ENCODE measurements at regions not wholly inside any gene's neighbourhood (a gene's known extent, or its start where the extent isn't known, plus 50 kb on each side); places are given as distances from the start of the nearest gene placed in this dataset.

GRCh38 chr4:35237924-35238323 is 1006.4 kb downstream of the ARAP2 start:
- DNase-seq: no peak

GRCh38 chr4:35238793-35239192 is 1005.5 kb downstream of the ARAP2 start:
- no peak for DNase-seq

- no peak for DNase-seq
These were observed 997.8 kb downstream of the ARAP2 start for GRCh38 chr4:35246493-35246892.

GRCh38 chr4:35247047-35247446 is 997.3 kb downstream of the ARAP2 start:
- DNase-seq: no peak

- no peak for DNase-seq
These were observed 994.0 kb downstream of the ARAP2 start for GRCh38 chr4:35250331-35250730.

- DNase-seq: no peak
These were observed 993.6 kb downstream of the ARAP2 start for GRCh38 chr4:35250761-35251160.

GRCh38 chr4:35252071-35252470 is 992.2 kb downstream of the ARAP2 start:
- no peak for DNase-seq

GRCh38 chr4:35252866-35253265 is 991.4 kb downstream of the ARAP2 start:
- DNase-seq: no peak

GRCh38 chr4:35253331-35253730 is 991.0 kb downstream of the ARAP2 start:
- no peak for DNase-seq

- no peak for DNase-seq
These were observed 957.9 kb downstream of the ARAP2 start for GRCh38 chr4:35286434-35286833.

- DNase-seq: no peak
These were observed 943.1 kb downstream of the ARAP2 start for GRCh38 chr4:35300996-35301774.

- DNase-seq: no peak
These were observed 928.9 kb downstream of the ARAP2 start for GRCh38 chr4:35315419-35315818.

- DNase-seq: no peak
These were observed 918.3 kb downstream of the ARAP2 start for GRCh38 chr4:35325908-35326453.

- DNase-seq: no peak
These were observed 901.5 kb downstream of the ARAP2 start for GRCh38 chr4:35342833-35343232.

GRCh38 chr4:35347276-35347675 is 897.0 kb downstream of the ARAP2 start:
- no peak for DNase-seq

GRCh38 chr4:35358001-35358584 is 886.2 kb downstream of the ARAP2 start:
- no peak for DNase-seq

GRCh38 chr4:35364321-35364870 is 879.9 kb downstream of the ARAP2 start:
- no peak for DNase-seq

- DNase-seq: no peak
These were observed 879.1 kb downstream of the ARAP2 start for GRCh38 chr4:35365186-35365585.

- no peak for DNase-seq
These were observed 844.4 kb downstream of the ARAP2 start for GRCh38 chr4:35399912-35400311.

GRCh38 chr4:35423104-35423503 is 821.2 kb downstream of the ARAP2 start:
- DNase-seq: no peak

- no peak for DNase-seq
These were observed 796.8 kb downstream of the ARAP2 start for GRCh38 chr4:35447474-35447873.

- no peak for DNase-seq
These were observed 785.3 kb downstream of the ARAP2 start for GRCh38 chr4:35459045-35459444.

GRCh38 chr4:35461931-35462659 is 782.2 kb downstream of the ARAP2 start:
- no peak for DNase-seq
